Breast epithelium (tissue), 3 donors: ENCODE measurements at regions not wholly inside any gene's neighbourhood (a gene's known extent, or its start where the extent isn't known, plus 50 kb on each side); places are given as distances from the start of the nearest gene placed in this dataset.

Experiments
- POLR2A ChIP-seq: fragments of 450-650 bp; IDR thresholded peaks from one replicate; pipeline ENCODE4 v1.6.1; 2016; ENCODE audit warnings: antibody characterized with exemption, mild to moderate bottlenecking, moderate library complexity
- POLR2AphosphoS5 ChIP-seq, 3 donors: sonication (generic); formaldehyde crosslinking; IDR thresholded peaks; one replicate each; pipeline ENCODE4 v1.6.1; 2017; ENCODE audit warnings: antibody characterized with exemption in 3 of 3
- TF ChIP-seq, protein P1 (sequence below), 3 donors: fragments of 450-650 bp; IDR thresholded peaks; one replicate each; pipeline ENCODE4 v1.5.1; 2016 to 2017; ENCODE audit warnings: antibody characterized with exemption in 3 of 3, mild to moderate bottlenecking in 3 of 3, moderate library complexity in 3 of 3

DNA sequence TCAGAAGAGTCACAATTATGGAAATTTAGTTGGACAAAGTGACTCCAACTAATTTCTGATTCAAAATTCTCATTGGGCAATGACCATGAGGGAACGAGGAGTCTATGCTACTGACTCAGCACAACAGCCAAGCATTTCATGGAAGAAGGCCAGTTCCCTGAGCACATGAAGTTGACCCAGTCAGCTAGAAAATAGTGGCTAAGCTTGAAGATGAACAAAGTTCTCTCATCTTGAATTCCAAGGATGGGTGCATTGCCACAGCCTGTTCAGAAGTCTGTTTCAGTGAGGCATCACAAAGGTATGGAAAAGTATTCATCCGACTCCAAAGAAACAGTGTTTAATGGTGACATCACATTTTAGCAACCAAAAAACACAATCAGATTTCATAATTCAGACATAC, 676.9 kb downstream of the HACE1 start:
- TF ChIP-seq, protein P1, sequence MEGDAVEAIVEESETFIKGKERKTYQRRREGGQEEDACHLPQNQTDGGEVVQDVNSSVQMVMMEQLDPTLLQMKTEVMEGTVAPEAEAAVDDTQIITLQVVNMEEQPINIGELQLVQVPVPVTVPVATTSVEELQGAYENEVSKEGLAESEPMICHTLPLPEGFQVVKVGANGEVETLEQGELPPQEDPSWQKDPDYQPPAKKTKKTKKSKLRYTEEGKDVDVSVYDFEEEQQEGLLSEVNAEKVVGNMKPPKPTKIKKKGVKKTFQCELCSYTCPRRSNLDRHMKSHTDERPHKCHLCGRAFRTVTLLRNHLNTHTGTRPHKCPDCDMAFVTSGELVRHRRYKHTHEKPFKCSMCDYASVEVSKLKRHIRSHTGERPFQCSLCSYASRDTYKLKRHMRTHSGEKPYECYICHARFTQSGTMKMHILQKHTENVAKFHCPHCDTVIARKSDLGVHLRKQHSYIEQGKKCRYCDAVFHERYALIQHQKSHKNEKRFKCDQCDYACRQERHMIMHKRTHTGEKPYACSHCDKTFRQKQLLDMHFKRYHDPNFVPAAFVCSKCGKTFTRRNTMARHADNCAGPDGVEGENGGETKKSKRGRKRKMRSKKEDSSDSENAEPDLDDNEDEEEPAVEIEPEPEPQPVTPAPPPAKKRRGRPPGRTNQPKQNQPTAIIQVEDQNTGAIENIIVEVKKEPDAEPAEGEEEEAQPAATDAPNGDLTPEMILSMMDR (IDR thresholded peaks at IDR 0.05): no peak
- TF ChIP-seq POLR2AphosphoS5 (IDR thresholded peaks at IDR 0.05): no peak
- no peak for TF ChIP-seq POLR2A
